Activated CD4-positive, CD25-positive, alpha-beta regulatory T cell (primary cell): ENCODE measurements at regions not wholly inside any gene's neighbourhood (a gene's known extent, or its start where the extent isn't known, plus 50 kb on each side); places are given as distances from the start of the nearest gene placed in this dataset.
"Not testable (repeated sequence)": the region's sequence is repeated elsewhere in the genome, so short reads cannot be mapped to it uniquely, and the experiment has no call there.

Experiments
- DNase-seq, 4 experiments: peaks; one replicate each; lab custom pipeline; 2025; lab: John Stamatoyannopoulos, UW

DNA sequence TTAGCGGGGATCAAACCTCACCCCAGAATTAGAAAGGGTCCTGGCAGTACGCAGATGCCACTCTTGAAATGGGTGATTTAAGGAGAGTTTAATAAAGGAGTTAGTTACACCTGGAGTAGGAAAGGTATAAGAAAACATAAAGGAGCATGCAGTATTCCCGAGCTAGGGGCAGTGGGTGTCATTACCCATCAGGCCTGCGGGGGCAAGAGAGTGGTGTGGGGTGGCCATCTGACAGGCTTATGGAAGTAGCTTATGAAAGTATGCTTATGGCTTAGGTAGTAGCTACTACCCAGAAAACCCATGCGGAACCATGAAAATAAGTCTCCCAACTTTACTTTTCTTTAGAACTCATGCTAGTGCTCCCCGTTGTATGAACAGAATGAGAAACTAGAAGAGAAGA lies 568.9 kb upstream of the ACVR2A start:
- no peak for DNase-seq

DNA sequence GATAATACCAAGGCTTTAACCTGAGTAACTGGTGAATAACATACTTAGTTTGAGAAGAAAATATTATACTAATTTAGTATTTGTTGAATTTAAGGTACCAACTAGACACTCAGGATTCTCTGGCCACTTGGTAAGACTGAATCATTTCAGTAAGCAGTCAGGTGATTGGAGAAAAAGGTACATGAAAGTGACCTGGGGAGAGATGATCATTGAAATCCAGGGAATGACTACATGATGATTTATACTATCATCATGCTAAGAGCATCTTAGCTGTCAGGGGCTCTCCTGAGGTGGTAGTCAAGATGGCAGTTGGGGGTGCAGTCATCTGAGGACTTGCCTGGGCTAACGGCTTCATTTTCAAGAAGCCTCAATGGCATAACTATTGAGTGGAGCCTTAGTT lies 571.2 kb upstream of the ACVR2A start:
- DNase-seq = no peak

DNA sequence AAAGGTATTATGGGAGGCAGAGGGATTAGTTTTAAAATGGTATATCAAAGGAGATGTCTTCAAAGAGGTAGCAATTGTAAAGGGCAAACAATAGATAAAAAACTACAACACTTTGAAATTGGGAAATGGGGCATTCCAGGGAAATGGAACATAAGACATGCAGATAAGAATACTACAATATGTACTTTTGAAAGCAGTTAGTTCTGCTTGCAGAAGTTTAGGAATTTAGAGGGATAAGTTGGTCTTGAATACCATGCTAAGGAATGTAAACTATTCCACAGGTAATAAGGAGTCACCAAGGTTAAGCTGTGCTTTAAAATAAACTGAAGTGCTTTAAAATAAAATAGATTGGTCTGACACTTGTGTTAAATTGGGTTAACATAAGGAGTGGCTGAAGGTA lies 571.7 kb upstream of the ACVR2A start:
- DNase-seq = no peak

DNA sequence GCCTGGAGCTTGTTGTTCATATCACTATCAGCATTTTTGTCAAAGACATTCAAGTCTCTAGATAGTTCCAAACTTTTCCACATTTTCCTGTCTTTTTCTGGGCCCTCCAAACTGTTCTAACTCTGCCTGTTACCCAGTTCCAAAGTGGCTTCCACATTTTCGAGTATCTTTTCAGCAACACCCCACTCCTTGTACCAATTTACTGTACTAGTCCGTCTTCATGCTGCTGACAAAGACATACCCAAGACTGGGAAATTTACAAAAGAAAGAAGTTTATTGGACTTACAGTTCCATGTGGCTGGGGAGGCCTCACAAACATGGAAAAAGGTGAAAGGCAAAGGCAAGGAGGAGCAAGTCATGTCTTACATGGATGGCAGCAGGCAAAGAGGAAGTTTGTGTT lies 575.2 kb upstream of the ACVR2A start:
- not testable (repeated sequence) for DNase-seq

DNA sequence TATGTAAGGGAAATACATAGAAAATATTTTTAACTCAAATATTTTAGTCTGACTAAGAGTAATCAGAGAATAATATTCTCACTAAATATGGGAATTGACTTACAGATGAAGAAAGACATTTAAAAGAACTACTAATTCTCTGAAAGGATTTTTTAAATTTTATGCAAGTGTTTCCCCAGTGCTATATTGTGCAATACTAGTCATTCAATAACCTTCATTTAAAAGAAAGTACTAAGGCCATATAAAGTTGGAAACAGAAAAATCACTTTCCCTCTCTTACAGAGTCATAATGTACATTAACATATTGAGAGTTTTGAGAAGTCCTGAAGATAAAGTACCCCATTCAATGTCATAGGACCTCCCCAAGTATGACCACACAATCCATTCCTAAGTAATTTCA lies 584.6 kb upstream of the ACVR2A start:
- no peak for DNase-seq

DNA sequence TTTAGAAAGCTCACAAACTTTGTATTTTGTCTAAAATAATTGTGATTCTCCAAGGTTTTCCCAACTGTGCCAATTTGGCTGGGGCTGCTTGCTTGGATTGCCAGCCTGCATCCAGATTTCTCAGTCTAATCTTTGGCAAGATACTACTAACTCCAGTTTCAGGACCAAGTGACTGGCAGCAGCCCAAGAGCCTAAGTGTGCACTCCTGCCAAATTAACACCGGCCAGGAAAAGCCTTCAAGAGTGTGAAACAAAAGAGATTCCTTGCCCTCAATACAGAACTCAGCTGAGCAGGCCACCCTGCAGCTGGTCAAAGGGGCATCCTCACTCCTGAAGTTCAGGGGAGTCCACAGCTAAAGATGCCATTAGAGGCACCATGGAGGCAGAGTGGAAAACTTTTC lies 589.0 kb upstream of the ACVR2A start:
- DNase-seq = no peak

DNA sequence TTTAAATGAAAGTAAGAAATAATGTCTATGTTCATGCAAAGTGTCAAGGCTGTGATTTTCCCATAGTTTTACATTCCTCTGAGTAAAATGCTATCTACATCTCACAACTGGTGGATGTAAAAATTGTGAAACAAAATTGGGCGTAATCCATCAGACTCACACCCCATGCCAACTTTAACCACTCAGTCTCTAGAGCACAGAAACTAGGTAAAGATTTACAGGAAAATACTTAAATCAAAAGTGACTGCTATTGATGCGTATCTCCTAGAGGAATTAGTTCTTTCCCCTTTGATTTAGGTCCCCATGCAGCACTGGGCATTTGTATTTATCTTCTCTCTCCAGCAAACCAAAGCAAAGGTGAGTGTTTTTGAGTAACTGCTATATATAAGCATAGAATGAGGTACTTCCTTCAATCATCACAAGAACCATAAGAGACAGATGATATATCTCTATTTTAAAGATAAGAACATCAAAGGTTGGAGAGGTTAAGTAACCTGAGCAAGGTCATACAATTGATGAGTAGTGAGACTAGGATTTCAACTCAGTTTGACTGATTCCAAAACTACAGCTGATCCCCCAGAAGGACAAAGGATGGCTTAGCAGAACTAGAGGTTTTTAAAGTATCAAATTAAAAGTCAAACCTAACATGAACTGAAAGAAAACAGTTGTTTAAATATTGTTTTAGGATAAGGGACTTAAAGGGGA lies 594.0 kb upstream of the ACVR2A start:
- no peak for DNase-seq

DNA sequence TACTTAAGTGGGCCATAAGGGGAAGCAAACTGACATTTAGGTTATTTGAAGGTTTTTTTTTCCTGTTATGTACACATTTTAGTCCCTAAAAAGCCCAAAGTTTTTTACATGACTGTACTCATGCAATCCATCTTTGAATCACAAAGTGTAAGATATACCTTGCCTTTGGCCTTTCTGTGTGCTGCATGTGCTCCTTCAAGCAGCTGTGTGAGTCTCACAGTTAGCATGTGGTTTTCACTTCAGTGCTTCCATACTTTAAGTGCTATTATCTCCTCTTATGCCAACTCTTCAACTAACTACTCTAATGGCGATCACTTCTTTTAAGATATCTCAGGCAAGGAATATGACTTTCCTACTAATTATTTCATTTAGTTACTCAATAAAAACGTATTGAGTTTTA lies 597.1 kb upstream of the ACVR2A start:
- DNase-seq = no peak

DNA sequence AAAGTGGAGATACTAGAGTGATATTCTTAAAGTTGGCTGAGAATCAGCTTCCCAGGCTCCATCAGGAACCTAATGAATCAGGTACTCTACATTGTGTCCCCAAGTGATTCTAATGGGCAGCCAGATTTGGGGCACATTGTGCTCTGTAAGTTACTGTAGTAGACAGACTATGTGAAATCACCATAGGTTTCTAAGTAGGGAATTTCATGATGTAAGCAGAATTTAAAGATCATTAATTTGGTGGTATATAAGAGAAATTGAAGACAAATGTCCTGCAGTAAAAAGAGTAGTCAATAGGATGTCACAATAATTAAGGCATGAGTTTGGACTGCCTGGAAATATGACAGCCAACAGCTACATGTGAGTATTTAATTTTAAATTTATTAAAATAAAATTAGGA lies 602.4 kb upstream of the ACVR2A start:
- DNase-seq = no peak

DNA sequence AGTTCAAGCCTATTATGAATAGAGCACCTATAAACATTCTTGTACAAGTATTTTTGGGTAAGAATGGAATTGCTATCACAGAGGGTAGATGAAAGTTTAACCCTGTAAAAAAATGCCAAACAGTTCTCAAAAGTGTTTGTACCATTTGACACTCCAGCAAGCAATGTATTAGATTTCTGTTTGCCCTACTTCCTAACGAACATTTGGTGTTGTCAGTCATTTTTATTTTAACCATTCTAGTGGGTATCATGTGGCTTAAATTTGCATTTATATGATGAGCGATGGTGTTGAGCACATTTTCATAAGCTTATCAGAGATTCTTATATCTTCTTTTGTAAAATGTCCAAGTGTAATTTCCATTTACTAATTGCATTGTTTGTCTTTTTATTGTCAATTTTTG lies 608.2 kb upstream of the ACVR2A start:
- no peak for DNase-seq

DNA sequence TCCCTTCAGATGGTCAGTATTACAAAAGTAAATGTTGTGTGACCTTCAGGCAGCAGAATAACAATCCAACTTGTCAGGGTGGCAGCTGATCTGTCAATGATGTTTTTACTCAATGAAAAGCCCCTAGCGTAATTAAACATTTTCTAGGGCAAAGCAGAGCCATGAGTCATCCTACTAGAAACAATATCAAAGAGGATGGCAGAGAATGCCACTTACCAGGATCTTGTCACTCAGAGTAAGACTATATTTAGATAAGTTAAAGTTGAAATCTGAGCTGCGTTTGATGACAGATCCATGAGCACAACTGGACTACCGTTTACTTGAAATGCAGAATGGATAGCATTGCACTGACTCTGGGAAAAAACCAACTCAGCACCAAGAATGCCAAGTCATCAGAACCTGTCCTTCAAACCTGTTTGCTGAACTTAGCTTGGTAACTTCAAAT lies 612.6 kb upstream of the ACVR2A start:
- DNase-seq = no peak

DNA sequence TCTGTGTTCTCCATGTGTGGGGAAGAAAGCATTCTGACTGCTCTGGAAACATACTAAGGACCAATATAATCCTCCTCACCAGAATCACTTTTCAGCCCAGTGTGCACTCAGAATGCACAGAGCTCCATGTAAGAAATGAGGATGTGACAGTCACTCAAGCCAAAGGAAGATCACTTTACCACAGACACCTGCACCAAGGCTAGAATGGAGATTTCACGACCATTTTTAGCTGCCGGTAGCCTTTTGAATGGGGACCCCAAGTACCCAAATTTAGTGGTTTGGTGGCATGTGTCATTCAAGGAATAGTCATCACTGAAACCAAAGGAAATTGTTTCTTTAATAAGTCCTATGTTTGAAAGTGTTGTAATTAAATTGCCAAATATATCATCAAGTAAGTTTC lies 613.2 kb upstream of the ACVR2A start:
- no peak for DNase-seq

DNA sequence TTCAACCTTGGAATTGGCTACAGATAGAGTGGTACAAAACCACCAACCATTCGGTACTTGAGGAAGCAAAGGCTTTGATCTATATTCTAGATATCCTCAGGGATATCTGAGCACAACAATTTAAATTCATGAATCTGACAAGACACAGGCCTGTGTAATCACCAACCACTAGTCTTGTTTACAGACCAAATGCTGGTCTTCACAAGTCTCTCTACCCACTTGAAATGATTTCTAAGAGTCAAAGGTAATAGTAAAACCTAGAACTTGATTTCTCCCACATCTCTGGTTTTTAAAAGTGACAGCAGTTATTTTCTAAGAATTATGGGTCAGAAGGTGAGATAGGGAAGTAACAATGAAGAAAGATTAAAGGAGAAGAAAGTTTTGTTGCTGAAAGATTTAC lies 613.7 kb upstream of the ACVR2A start:
- DNase-seq = no peak

DNA sequence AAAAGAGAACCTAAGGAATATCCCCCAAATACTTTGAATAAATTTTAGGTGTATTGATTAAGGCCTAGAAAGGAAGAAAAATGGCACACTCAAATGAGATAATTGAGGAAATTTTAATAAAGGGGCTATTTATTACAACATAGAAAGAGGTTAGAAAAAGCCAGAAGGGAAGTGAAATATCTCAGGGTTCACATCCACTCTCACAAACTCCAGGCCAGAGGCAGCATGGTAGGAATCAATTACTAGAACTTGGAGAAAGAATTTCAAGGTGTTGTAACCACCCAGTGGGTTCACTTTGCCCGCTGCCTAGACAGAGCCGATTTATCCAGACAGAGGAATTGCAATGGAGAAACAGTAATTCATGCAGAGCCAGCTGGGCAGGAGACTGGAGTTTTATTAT lies 617.5 kb upstream of the ACVR2A start:
- DNase-seq = no peak

DNA sequence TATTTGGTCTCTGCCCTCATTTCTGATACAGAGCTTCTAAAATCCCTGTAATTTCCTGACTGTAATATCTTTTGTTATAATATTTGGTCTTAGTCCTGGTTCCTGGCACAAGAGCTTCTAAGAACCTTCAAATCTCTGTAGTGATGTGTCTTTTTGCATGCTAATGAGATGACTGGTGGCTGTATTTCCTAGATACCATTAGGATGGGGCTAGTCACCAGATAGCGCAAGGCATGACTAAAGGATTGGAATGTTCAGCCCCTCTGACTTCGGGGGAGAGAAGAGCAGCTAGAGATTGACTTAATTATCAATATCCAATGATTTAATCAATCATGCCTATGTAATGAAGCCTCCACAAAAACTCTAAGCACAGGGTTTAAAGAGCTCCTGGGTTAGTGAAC lies 620.8 kb upstream of the ACVR2A start:
- no peak for DNase-seq

DNA sequence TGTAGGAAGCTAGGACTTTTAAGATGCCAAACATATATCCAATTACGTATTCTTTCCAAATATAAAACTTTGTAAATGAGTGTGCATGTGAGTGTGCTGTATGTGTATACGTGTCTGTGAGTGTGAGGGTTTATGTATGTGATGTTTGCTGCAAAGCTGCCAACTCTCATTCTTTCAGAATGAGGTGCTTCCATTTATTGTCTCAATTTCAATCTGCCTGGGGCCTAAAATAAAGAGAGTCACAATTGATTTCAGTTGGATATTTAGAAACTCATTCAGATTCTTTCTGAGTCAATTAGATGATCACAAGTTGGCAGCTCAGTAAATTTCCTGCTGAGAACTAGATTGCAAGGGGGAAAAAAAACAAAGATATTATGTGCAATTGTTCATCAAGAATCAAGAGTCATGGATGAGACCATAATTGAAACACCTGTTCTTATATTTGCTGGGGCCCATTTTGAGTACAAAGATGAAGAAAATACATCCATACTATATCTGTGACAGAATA lies 621.2 kb upstream of the ACVR2A start:
- no peak for DNase-seq

DNA sequence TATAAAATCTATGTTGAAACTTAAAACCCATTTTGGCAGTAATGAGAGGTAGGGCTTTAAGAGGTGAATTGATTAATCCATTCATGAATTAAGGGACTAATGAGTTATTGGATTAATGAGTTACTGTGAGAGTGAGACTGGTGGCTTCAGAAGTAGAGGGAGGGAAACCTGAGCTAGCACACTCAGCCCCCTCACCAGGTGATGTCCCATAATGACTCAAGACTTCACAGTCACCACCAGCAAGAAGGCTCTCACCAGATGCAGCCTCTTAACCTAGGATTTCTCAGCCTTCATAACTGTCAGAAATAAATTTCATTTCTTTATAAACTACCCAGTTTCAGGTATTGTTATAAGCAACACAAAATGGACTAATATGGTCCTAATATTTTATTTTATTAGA lies 621.7 kb upstream of the ACVR2A start:
- DNase-seq = no peak

DNA sequence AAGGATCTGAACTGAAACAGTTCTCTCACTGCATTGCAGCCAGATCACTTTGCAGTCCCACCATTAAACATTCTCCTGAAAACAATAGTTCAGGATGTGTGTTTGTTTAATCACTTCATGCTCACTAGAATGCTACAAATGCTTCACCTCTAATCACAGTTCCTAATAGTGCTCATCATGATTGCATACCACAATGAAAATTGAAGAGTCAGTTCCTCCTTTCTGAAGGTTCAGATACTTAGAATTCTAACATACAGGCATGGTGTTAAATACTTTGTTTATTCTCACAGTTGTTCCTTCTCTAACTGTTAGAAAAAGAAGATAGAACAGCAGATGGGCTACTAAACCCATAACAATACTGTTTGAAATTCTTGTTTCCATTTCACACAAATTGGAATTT lies 622.3 kb upstream of the ACVR2A start:
- DNase-seq = no peak

DNA sequence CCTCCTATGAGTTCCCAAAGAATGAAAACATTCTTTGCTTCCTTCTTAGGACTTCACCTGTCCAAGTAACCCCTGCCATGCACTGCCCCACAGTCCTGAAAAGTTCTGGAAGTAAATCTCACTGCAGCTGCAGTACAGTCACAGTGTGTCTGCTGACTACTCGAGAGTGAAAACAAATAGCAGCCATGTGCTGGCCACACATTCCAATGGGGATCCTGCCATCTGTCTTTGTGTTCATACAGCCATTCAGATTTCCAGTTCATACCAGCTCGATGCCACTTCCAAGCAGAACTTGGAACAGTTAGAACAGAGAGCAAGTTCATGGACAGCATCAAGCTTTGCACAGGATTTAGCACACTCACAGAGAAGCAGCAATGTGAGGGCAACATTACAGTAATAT lies 629.9 kb upstream of the ACVR2A start:
- no peak for DNase-seq

DNA sequence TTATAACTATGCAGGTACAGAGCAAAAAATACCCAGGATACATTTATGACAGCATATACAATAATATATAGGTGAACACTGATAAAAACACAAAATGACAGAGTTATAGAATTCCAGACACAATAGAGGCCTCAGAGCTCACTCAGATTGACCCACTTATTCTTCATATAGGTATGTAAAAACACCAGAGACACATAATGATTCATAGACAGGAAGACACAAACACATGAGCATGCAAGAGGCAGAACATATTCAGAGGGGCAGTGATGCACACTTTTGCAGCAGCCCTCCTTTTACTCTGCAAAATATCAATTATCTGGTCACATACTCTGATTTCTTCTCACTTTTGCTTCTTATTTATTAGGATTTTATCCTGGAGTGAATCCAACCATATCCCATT lies 633.3 kb upstream of the ACVR2A start:
- no peak for DNase-seq

DNA sequence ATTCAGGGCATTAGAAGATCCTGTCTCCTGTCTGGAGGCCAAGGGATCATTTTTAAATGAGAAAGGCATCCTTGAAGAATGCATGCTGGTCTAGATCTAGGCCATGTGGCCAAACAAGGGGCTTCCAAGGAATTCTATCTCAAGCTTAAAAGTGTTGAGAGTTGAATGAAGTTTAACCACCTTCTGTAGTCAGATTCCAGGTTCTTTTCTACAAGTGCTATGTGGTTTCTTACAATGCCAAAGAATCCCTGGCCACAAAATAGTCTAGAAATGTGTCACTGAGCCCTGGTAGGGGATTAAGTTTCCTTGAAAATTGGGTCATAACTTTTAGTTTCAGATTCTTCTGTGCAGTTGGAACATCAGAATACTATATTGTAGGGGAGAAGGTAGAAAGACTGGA lies 640.7 kb upstream of the ACVR2A start:
- DNase-seq = no peak

DNA sequence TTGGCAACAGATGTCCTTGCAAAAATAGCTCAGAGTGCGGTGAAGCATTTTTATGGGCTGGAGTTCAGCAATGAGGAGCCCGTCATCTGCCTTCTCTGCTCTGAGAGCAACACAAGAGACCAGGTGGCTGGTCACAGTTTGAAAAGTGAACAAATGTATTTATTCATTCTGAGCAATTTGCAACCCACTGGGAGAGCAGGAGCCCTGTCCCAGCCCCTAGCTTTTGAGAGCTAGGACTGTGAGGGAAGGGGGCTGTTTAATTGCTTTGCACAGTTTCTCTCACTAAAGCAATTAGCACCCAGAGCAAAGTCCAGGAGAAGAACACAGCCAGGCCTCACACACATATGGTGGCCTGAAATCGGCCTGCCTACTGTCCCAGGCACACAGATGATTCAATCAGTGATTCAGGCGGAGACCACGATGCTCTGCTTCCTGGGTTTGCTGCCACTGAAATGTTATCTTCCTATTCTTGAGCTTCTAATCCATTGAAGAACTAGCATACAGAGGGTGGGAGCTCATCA lies 646.1 kb upstream of the ACVR2A start:
- no peak for DNase-seq

DNA sequence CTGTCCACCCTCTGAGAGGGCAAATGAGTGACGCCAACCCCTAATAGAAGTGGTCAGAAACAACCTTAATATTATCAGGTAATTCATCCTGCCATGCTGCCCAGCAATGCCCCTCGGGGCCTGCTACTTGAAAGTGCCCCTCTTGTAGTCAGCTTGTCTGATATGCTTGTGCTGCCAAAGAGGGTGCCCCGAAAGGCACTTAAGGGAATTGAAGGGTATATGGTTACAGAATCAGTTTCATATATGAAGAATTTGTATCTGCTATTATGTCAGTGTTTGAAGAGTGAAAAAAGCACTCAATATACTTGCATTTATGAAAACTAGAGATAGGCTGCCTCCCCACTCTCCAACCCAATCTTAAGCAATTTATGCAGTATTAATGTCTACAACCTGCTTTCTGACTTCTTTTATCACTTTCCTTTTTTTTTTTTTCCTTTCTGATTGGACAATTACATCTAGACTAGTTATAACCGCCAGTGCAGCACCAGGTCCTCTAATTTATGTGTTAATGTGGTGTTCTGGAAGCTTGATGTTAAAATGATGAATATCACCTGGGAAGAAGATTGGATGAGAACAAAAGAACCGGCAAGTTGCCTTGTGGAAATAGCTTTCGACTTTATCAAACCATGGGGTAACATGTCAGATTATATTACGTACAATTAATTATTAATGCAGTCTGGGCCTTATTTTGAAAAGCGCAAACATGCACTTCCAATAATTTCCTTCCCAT lies 646.9 kb upstream of the ACVR2A start:
- DNase-seq = no peak

DNA sequence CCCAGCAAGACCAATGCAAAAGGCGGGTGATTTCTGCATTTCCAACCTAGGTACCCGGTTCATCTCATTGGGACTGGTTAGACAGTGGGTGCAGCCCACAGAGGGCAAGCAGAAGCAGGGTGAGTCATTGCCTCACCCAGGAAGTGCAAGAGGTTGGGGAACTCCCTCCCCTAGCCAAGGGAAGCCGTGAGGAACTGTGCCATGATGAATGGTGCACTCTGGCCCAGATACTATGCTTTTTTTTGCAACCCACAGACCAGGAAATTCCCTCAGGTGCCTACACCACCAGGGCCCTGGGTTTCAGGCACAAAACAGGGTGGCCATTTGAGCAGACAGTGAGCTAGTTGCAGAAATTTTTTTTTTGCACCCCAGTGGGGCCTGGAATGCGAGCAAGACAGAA lies 662.6 kb upstream of the ACVR2A start:
- DNase-seq = no peak
